ENCODE measurements at regions not wholly inside any gene's neighbourhood (a gene's known extent, or its start where the extent isn't known, plus 50 kb on each side); places are given as distances from the start of the nearest gene placed in this dataset.

- no peak for TF ChIP-seq CHD7 (IDR thresholded peaks at IDR 0.05; ENCODE audit: insufficient replicate concordance, low read length)
- TF ChIP-seq E2F6 (IDR thresholded peaks at IDR 0.05) = no peak
- TF ChIP-seq POU5F1 (IDR thresholded peaks at IDR 0.05; ENCODE audit: low read depth, low read length) = no peak
- no peak for TF ChIP-seq CTBP2 (IDR thresholded peaks at IDR 0.05; ENCODE audit: borderline replicate concordance, insufficient read depth, insufficient read length, low read length)
- TF ChIP-seq BACH1 (IDR thresholded peaks at IDR 0.05; ENCODE audit: low read length) = no peak
Measured at GRCh38 chr14:31964490-31964889, 112.6 kb upstream of the ARHGAP5 start (continued).

Data from H1 (cell line).